ENCODE measurements at regions not wholly inside any gene's neighbourhood (a gene's known extent, or its start where the extent isn't known, plus 50 kb on each side); places are given as distances from the start of the nearest gene placed in this dataset.
A peak's percentile ranks its signal among the peaks of the same experiment; 100 is the strongest.

DNA sequence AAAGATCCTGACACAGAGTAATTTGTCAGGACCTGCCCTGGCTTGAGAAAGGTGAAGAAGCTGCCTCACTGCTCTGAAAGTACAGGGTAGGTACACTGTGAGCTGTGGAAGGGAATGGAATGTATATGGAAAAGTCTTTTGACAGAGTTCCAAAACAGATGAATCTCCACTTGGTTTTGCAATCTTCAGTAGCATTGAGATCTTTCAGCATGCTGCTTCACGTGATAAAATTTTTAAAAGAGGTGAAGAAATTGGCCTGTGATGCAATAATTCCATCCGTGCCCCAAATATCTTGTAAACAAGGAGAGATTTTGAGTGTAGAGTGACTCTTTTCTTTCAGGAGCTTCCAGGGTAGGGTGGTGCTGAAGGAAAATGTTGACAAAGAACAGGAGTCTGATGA is 123.1 kb downstream of the OSR1 start:
- peak in 1 of 3 donors; percentile 14 for DNase-seq

DNA sequence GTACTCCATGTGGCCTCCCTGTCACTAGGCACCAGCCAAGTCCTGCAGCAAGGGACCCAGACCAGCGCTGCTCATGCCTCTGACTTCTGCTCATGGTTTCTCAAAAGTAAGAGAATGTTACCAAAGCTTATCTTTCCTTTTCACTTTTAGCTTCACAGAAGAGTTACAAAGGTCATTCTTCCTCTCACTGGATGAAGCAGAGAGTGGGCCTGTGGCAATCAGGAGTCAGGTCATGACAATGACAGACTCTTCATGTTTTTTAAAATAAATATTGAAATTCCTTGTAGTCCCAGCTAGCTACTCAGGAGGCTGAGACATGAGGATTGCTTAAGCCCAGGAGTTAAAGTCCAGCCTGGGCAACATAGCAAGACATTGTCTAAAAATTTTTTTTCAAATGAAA is 126.1 kb downstream of the OSR1 start:
- no peak for DNase-seq

DNA sequence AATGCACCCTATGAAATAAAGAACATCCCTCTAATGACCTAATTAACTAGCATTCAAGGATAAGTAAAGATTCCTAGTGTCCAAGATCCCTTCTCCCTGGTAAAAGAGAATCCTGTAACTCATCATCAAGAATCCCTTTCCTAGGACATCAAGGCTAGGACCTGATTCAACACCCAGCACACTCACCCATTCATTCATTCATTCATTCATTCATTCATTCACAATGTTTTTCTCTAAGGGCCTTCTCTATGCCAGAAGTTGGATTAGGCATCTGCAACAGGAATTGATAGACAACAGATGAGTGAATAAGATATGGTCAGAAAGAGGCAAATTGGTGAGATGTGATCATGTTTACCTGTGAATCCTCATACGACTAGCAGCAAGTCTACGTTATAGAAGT is 126.8 kb downstream of the OSR1 start:
- no peak for DNase-seq

DNA sequence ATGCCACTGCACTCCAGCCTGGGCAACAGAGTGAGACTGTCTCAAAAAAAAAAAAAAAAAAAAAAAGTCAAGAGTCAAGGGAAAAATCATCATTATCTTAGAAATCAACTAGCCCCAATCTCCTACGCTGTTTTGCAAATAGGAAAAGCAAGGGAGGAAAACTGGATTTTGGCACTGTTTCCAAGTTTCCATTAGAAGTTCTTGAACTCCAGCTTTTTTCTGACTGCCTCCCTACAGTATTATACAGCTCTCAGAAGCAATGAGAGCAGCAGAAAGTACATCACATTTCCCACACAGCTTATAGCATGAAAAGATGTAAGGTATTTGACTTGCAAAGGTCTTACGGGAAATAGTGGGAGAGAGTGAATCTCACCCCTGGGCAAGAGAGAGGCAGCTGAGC is 127.8 kb downstream of the OSR1 start:
- peak; percentile 53 to 78 (median 60) for DNase-seq

DNA sequence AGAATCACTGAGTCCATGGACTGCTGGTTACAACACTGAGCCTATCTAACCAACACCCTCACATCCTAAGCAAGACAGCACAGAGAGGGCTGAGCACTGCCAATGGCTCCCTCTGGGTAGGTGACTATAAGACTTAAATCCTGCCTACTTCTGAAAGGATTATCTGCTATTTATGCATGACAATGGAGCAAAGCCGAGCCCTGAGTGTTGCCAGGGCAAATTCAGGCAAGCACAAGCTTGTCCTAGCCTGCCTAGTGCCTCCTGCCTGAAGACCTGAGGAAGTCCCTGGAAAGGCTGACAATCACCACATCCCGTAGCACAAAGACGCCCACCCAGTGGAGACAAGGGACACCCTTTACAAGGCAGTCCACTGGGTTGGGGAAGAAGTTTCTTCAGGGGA is 129.7 kb downstream of the OSR1 start:
- no peak for DNase-seq

DNA sequence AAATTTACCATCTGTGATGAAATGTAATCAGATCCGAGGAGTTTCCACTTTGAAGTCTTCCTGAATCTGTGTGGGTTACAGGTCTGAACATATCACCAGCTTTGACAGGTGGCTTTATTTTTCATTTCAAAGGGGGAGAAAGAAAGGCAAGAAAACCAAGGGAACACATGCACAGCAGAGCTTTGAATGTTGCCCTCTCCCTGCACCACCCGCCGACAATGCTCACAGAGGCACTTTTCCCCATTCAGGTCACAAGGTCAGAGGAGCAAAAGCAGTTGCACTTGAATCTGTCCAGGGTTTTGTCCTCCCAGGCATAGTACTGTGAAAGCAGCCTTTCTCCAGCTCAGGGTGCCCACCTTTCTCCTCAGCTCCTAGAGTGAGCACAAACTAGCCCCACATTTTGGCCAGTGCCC is 130.2 kb downstream of the OSR1 start:
- no peak for DNase-seq

DNA sequence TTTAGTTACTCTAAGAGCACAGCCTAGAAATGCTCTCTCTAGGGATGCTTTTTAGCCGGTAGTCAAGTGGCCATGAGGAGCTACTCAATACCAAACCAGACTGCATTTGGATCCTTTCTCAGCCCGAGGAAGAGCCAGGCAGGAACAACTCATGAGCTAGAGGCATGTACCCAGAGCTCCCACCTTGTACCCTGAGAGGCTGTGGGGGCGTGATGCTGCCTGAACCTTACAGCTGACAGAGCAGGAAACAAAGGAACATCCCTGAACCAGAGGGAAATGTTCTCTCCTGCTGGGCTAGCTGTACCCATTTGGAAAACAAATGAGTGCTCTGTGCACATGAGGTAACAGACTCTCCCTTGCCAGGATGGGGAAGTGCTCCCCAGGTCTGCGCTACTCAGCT is 131.6 kb downstream of the OSR1 start:
- no peak for DNase-seq

DNA sequence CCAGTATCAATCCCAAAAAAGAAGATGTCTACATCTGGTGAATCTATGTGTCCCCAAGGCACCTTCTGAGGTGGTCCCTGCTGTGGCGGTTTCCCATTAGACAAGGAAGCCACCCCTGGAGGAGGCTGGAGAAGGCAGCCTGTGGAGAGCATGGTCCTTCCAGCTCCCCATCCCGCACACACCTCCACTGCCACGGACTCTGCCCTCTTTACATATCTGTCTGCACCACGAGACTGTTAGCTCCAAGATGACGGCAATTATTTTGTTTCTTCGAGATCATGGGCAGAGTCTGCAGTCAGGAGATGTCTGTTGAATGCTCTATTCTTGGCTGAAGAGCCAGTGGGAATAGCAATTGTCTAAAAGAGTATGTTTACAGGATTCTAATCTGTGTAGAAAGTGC is 132.0 kb downstream of the OSR1 start:
- DNase-seq: no peak

DNA sequence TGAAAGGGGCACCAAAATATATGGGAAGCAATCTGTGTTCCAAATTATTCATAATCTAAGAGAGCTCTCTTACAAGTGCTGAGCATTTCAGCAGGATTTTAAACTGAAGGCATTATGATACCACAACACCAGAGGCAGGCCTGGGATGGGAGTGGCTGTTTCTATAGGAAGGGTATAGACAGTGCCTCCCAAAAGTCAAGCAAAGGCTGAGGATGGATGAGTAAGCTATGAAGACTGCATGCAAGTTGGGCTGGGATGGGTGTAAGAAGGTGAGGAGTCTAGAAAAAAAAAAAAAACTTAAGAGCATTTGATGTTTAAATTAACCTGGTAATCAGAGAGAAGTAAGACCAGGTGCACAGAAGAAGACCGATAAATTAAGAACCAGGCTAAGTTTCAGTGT is 132.5 kb downstream of the OSR1 start:
- DNase-seq: no peak

DNA sequence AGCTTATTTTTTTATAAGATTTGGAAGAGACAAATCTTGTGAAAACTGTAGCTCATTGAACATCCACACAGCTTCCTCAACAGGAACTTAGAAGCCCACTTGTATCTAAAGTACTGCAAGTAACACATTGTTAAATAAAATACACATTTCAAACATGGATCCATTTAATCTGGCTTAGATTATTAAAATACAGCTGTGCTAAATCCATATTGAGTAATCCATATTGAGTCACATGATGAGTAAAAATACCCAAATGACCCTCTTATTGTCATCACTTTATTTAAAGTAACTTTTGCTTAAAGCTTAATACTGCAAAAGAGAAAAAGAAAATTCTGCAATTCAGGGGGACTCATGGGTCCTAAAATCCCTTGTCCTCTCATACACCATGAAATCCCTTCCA is 133.3 kb downstream of the OSR1 start:
- peak; percentile 23 to 62 (median 33) for DNase-seq

DNA sequence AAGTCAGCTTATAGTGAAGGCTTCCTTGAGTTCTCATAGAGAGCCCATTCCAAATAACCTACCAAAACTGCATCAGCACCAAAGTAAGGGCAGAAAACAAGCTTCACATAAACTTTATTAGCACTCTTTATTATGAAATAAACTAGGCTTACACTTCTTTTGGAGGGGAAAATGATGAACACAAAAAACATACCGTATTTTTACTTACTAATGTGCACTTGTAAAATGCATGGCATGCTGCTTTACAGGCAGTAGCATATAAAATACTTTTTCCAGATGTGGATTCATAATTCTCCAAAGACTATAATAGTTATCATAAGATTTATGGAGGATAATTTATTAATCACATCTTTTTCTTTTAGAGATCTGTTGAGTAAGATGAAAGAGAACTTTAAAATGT is 133.9 kb downstream of the OSR1 start:
- DNase-seq: peak; percentile 13 to 77 (median 40)

DNA sequence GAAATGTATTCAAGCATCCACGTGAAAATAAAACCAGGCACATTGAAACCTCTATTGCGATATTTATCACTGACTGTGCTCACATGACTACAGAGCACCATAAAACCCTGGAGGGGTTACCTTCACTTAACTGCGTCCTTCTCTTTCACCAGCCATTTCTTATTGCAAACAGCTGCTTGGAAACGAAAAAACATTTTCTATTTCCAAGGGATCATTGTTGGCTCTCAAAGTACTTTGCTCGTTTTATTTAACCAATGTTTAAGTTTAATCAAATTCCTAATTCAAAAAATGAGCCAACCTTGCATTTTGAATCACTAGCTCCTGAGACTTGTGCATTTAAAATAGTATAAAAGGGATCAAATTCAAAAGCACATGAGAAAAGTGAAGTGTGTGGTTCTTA is 134.4 kb downstream of the OSR1 start:
- peak; percentile 49 to 81 (median 55) for DNase-seq

DNA sequence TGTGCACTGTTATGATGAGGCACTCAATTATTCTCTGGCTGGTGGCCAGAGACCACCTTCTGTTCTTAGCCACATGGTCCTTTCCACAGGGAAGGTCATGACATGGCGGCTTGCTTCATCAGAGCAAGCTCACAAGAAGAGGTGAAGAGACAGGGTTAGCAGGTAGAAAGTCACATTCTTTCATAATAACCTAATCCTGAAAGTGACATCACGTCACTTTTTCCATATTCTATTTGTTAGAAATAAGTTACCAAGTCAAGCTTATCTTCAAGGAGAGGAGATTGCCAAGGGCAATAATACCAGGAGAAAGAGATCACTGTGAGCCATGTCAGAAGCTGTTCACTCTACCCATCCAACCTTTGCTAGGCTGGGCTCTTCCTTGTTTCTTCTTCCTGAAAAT is 139.4 kb downstream of the OSR1 start:
- no peak for DNase-seq

DNA sequence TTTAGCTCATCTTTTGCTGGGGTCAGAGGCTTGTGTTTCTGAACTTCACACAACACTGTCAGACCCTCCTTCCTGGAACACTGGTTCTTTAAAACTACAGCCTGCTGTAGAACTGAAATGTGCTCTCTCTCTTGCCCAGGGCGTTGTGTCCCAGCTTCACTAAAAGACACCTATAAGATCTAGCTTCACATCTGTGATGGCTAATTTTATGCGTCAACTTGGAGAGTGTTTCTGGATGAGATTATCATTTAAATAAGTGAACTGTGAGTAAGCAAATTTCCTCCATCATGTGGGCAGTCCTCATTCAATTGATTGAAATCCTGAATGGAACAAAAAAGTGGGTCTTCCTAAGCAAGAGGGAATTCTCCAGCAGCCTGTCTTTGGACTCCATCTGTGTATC is 140.3 kb downstream of the OSR1 start:
- DNase-seq: no peak

DNA sequence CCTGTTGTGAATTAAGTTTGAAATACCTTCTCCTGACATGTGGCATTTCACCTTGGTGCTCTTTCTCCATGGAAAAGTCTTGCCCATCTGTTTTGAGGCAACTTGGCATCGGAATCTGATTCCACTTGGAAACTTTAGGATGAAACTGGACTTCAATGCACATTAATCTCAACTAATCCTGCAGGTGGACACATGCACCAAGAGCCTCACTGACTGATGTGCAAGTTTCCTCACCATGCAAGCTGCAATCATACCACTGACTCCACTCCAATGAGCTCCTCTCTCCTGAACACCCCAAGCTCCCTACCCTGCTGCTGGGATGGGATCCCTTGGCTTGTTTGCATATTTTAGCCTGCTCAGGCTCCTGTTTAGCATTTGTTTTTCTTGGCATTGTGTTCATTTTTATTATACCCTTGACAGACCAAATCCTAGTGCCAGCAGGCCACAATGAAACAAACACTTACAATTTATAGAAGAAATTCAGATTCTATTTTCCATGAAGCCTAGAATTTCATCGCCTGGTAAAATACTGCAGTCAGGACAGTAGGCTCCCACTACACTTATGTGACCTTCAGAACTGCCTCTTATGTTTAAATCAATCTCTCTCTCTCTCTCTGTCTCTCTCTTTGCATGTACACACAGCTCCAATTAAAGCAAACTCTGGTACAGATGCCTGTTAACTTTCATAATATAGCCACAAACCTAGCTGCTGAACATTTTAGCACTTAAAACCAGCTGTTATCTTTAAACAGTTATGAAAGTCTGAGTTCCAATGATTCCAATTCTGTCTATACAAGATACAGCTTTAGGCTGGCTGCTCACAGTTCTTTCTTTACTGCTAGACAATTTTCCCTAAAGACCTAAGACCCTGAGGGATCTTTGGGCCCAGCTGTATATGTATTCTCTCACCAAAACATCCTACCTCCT is 141.5 kb downstream of the OSR1 start:
- no peak for DNase-seq

DNA sequence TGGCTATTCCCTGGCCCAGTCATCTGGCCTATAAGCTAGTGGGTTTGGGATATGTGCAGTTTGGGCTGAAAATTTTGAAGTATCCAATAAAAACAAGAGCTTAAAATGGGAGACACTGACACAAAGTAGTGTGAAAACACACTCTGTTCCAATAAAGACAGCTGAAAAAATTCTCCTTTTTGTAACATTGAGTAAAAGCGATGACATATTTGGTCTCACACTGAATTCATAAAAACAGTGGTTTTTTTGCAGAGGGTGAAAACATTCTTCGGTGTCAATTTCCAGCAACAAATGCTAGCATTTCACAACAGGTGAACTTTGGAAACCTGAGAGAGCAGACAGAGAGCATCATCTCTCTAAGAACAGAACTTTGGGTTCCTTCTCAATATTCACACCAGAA is 142.2 kb downstream of the OSR1 start:
- no peak for DNase-seq

DNA sequence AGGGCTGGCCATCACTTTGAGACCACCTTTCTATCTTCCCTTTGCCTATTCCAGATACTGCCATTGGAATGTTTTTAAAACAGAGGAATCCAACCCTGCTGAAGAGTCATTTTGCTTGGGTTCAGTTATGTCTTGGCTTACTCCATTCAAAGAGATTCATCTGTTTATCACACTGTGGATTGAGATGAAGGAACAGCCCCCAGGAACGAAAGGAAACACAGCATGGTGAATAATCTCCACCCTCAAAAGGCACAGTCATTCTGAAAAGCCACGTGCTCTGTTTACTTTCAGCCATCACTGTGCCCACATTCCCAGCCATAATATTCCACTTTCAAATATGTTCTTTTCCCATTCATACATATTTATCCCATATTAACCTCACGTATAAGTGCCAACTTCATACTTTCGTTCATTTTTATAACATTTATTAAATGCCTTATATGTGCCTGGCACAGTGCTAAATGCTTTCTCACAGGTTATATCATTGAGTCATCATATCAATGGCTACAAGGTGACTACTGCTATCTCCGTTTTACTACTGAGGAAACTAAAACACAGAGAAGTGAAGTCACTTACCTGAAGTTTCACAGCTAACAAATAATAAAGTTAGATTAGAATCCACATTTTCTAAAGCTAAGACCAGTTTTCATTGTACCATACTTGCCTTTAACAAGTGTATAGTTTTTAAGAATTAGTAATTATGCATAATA is 143.6 kb downstream of the OSR1 start:
- DNase-seq: no peak

DNA sequence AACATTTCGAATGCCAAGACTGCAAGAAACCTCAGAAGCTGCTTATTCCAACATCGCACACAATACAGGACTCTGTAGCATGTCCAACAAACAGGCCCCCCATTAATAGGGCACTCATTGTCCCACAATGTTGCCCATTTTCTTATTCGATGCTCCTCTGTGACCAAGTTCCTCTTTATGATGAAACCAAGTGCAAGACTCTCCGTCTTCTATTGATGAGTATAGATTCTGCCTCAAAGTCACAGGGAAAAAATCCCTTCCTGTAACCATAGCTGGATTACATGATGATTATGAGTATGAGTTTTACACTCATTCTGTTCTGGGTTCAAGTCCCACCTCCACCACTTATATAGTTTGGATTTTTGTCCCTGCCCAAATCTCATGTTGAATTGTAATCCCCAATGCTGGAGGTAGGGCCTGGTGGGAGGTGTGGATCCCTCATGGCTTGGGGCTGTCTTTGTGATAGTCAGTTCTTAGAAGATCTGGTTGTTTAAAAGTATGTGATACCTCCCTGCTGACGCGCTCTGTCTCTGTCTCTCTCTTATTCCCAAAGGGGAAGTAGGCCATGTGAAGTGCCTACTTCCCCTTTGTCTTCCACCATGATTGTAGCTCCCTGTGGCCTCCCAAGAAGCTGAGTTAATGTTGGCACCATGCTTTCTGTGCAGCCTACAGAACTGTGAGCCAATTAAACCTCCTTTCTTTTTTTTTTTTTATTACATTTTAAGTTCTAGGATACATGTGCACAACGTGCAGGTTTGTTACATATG is 148.7 kb downstream of the OSR1 start:
- DNase-seq: no peak

DNA sequence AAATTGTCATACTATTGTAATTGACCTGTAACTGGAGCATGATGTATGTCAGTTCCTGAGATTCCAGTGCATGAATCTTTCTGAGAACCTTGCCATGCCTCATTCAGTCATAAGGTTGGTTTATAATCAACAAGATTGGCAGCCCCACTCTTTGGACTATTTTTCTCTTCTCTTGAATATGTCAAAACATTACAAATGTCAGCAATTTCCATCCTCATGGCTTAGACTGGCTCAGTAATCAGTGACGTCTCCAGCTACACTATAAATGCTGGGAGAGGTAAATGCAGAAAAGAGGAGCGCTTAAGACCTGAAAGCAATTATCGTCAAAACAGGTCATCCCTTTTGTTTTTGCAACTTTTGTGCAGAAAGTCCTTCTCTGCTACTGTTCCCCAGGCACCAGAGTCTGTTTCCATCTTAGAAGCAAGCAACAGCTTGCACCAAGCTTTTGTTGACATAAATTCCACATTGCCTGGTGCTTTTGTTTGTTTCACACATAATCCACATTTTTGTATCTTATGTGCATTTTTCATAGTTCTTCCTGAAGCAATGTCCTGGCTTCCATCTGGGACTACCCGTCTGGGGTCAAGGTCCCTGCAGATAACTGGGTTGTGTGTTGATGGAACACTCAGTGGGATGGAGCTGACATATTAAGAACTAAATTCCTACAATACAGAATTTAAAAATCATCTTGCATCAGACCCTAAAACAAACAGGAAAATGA is 149.8 kb downstream of the OSR1 start:
- DNase-seq: no peak

DNA sequence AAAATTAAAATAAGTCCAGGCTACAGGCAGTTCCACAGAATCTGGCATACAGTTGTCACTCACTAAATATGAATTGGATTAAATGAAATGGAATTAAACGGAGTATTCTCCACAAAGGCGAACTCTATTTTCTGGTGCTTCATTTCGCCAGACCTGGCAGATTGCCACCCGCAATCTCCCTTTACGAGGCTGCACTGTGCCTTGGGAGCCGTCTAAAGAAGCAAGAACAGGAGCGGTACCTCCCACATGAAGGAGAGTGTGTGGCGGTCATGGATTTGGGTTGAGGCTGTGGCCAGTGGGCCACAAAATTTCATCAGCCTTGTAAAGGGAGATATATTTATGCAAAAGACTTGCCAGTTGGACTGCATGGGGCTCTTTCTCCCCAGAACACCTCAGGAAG is 151.0 kb downstream of the OSR1 start:
- no peak for DNase-seq

DNA sequence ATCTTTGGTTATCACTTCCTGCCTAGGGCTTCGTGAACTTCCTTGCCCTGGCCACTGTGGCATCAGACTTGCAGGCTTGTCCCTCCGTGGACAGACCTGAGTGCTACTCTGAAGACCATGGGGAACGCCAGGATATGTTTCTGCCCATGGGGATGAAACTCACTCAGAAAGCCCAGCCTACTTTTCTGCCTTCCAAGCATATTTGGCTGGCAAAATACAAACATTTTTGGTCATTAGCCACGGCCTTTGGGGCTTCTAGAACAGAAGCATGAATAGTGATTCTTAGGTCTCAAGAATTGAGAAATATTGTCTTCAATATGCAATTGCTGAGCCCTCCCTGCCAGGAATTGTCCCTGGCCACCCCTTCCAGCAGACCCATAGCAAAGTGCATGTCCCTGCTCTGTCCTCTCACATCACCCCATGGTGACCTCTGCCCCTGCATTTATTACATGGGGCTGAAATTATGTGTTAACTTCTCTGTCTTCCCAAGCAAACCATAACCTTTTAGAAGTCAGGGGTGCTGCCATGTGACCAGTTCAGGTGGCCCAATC is 152.4 kb downstream of the OSR1 start:
- DNase-seq: no peak

DNA sequence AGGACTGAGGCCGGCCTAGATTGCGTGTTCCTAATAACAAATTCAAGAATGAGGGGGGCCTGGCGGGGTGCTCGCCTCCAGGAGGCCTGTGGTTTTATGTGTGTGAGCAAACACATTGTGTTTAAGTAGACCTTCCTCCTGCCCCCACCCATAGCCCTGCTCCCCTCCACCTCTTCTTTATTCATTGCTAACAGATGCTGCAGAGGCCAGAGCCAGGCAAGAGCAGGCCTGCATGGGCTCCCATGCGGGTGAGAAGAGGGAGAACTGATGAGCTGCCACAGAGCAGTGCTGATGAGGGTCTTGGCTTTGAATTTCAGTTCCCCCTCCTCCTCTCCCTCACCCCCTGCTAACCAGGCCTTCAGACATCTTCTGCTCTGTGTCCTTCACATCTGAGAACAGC is 154.6 kb downstream of the OSR1 start:
- no peak for DNase-seq

Measured in muscle of back (tissue), 3 donors.